ENCODE measurements at regions not wholly inside any gene's neighbourhood (a gene's known extent, or its start where the extent isn't known, plus 50 kb on each side); places are given as distances from the start of the nearest gene placed in this dataset.
"Not testable (repeated sequence)": the region's sequence is repeated elsewhere in the genome, so short reads cannot be mapped to it uniquely, and the experiment has no call there.

DNA sequence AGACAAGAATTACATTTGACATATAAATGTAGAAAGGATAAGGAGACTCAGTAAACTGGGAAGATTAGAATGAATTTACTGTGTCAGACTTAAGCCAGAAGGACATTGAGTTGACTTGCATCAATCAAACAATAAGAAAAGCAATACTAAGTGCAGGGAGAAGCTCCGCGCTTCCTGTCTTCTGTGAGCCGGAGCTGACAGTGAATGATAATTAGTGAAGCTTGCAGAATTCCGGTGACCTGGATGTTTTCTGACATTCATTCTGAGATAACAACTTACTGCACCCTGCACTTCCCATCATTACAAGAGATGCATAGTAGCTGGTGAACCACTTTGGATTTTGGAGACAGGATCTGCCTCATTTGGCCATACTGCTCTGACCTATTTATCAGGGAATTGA lies 469.2 kb upstream of the PCDH20 start:
- no peak for DNase-seq (ENCODE audit: low read depth)

- no peak for DNase-seq (ENCODE audit: low read depth)
Observed at GRCh38 chr13:61880578-61881283, 465.1 kb upstream of the PCDH20 start.

GRCh38 chr13:61878565-61878964 lies 462.9 kb upstream of the PCDH20 start:
- DNase-seq (ENCODE audit: low read depth) = not testable (repeated sequence)

- no peak for DNase-seq (ENCODE audit: low read depth)
Observed at GRCh38 chr13:61874970-61875579, 459.4 kb upstream of the PCDH20 start.

DNA sequence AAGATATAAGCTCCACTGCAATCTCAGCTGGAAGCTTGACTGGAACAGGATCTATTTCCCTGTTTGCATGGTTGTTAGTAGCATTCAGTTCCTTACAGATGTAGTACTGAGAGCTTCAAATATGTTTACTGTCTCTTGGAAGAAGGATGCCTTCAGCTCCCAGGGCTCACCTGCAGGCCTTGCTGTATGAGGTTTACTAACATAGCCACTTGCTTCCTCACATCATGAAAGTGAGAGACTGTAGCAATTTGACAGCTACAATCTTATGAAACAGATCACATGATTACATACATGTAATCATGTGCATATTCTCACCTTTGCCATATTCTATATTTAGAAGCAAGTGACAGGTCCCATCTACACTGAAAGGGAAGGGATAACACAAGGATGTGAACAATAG lies 458.1 kb upstream of the PCDH20 start:
- DNase-seq (ENCODE audit: low read depth) = no peak

GRCh38 chr13:61857198-61857597 lies 441.5 kb upstream of the PCDH20 start:
- no peak for DNase-seq (ENCODE audit: low read depth)

DNA sequence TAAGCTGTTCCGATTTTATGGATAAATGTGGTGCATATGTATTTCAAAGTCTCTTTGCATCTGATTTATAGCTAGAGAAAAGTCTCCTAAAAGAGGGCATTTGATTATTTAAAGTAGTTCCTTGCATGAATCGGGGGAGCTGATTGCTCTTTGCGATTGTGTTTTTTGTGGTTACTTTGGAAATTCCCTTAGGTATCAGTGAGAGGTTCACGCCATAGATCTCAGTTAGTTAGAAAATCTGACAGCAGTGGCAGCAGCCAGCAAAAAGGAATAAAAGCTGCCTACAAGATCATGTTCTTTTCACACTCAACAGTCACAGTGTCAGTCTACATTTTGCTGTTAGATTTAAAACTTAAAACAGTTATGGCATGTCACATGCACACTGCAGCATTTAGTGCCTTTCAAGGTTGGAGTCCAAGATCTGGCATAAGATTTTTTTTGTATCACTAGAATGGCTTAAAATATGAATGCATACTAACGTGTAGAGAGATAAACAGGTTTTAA lies 436.5 kb upstream of the PCDH20 start:
- DNase-seq (ENCODE audit: low read depth) = no peak

- DNase-seq (ENCODE audit: low read depth) = no peak
Observed at GRCh38 chr13:61850794-61851193, 435.1 kb upstream of the PCDH20 start.

- DNase-seq (ENCODE audit: low read depth) = no peak
Observed at GRCh38 chr13:61838568-61838967, 422.9 kb upstream of the PCDH20 start.

GRCh38 chr13:61833228-61833627 lies 417.6 kb upstream of the PCDH20 start:
- no peak for DNase-seq (ENCODE audit: low read depth)

GRCh38 chr13:61831026-61831425 lies 415.4 kb upstream of the PCDH20 start:
- no peak for DNase-seq (ENCODE audit: low read depth)

- DNase-seq (ENCODE audit: low read depth) = no peak
Observed at GRCh38 chr13:61830475-61830874, 414.8 kb upstream of the PCDH20 start.

GRCh38 chr13:61824168-61824567 lies 408.5 kb upstream of the PCDH20 start:
- DNase-seq (ENCODE audit: low read depth) = no peak

DNA sequence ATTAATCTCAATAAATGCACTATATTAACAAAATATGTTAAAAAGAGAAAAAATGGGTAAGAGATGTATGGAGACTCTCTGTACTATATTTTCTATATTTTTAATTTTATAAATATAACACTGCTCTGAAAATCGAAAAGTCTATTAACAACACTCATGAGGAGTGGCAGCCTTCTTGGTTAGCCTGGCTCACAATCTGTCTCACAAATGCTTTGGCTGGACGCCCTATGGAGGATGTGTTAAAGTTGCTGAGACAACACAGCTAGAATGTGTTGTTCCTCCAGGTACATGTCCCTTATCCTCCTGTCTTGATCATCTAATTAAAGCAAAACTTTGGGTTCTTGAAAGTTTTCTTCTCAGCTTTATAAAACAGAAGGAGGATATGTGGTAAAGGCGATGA lies 396.6 kb upstream of the PCDH20 start:
- no peak for DNase-seq (ENCODE audit: low read depth)

GRCh38 chr13:61810065-61810464 lies 394.4 kb upstream of the PCDH20 start:
- no peak for DNase-seq (ENCODE audit: low read depth)

GRCh38 chr13:61797397-61797796 lies 381.7 kb upstream of the PCDH20 start:
- no peak for DNase-seq (ENCODE audit: low read depth)

- DNase-seq (ENCODE audit: low read depth) = no peak
Observed at GRCh38 chr13:61795580-61795979, 379.9 kb upstream of the PCDH20 start.

DNA sequence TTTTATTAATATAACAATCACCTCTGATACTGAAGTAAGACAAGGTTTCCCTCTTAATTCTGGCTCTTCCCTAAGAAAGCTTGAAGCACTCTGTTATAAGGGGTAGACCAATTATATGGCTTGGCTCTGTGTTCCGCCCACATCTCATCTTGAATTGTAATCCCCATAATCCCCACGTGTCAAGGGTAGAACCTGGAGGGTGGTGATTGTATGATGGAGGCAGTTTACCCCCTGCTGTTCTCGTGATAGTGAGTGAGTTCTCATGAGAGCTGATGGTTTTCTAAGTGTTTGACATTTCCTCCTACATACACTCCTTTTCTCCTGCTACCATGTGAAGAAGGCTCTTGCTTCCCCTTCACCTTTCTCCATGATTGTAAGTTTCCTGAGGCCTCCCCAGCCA lies 363.8 kb upstream of the PCDH20 start:
- no peak for DNase-seq (ENCODE audit: low read depth)

DNA sequence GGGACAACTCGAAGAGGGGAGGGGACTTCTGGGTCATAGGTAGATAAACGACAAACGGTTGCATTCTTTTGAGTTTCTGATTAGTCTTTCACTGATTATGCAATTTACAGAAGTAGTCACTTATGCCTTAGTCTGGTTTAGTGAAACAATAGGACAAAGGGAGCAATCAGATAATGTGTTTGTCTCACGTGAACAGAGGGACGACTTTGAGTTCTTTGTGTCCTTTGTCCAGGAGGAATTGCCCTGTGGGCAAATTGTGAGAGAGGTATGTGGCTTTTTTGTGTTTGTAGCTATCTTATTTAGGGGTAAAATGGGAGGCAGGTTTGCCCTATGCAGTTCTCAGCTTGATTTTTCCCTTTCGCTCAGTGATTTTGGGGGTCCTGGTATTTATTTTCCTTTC lies 362.9 kb upstream of the PCDH20 start:
- no peak for DNase-seq (ENCODE audit: low read depth)

- DNase-seq (ENCODE audit: low read depth) = no peak
Observed at GRCh38 chr13:61777899-61778298, 362.2 kb upstream of the PCDH20 start.

- no peak for DNase-seq (ENCODE audit: low read depth)
Observed at GRCh38 chr13:61777271-61777670, 361.6 kb upstream of the PCDH20 start.

GRCh38 chr13:61774903-61775302 lies 359.3 kb upstream of the PCDH20 start:
- DNase-seq (ENCODE audit: low read depth) = no peak

- DNase-seq (ENCODE audit: low read depth) = no peak
Observed at GRCh38 chr13:61770681-61771080, 355.0 kb upstream of the PCDH20 start.
